Lung (tissue), 11 donors: ENCODE measurements at regions not wholly inside any gene's neighbourhood (a gene's known extent, or its start where the extent isn't known, plus 50 kb on each side); places are given as distances from the start of the nearest gene placed in this dataset.
A peak's percentile ranks its signal among the peaks of the same experiment; 100 is the strongest.

Source experiments
- ATAC-seq: fragments of 200-7000 bp; cut with Tn5 transposase; one replicate; pipeline ENCODE4 v1.9.1; 2020; ENCODE audit warnings: moderate number of reproducible peaks; ENCODE audit not compliant: insufficient read depth, low FRiP score
- DNase-seq, 3 donors: peaks; one replicate each; pipeline ENCODE4 v3.0.0-alpha.2; 2013 to 2017
- H3K27ac ChIP-seq, 2 donors: one replicate each; pipeline ENCODE4 v1.5.1; 2013; ENCODE audit warnings: mild to moderate bottlenecking in 2 of 2, moderate library complexity in 2 of 2, control low read depth in 1 of 2, inconsistent platforms in 1 of 2, low read depth in 1 of 2, low read length in 1 of 2
- H3K27me3 ChIP-seq, 3 donors: one replicate each; pipeline ENCODE4 v1.5.1; 2013; ENCODE audit warnings: low read length in 2 of 3; ENCODE audit not compliant: control insufficient read depth in 3 of 3, insufficient read depth in 3 of 3
- H3K36me3 ChIP-seq, 4 donors: one replicate each; pipeline ENCODE4 v1.5.1; 2013; ENCODE audit warnings: low read length in 4 of 4, mild to moderate bottlenecking in 1 of 4, moderate library complexity in 1 of 4; ENCODE audit not compliant: control insufficient read depth in 4 of 4, insufficient read depth in 4 of 4
- H3K4me1 ChIP-seq, 5 donors: one replicate each; pipeline ENCODE4 v1.5.1; 2013; ENCODE audit warnings: low read length in 5 of 5, mild to moderate bottlenecking in 2 of 5, moderate library complexity in 1 of 5; ENCODE audit not compliant: control insufficient read depth in 5 of 5, insufficient read depth in 5 of 5
- H3K4me3 ChIP-seq: one replicate; pipeline ENCODE4 v1.5.1; 2013; ENCODE audit warnings: mild to moderate bottlenecking, control low read depth, moderate library complexity
- H3K9ac ChIP-seq, 2 donors: one replicate each; pipeline ENCODE4 v1.5.1; 2013; ENCODE audit warnings: low read length in 2 of 2, control low read depth in 1 of 2; ENCODE audit not compliant: insufficient read depth in 1 of 2
- H3K9me3 ChIP-seq, 4 donors: one replicate each; pipeline ENCODE4 v1.5.1; 2013; ENCODE audit warnings: low read length in 3 of 4, mild to moderate bottlenecking in 1 of 4, moderate library complexity in 1 of 4; ENCODE audit not compliant: control insufficient read depth in 4 of 4, insufficient read depth in 3 of 4
- WGBS, 2 donors: extraction: QIAGEN DNeasy Blood & Tissue Kit; methylation state at CpG; one replicate each; pipeline ENCODE4 v1.1.7; 2013; 5-methylcytosine and 5-hydroxymethylcytosine counted together
- TF ChIP-seq, protein P1 (sequence below): IDR thresholded peaks from 2 replicates; pipeline ENCODE4 v1.5.1; 2012; ENCODE audit warnings: mild to moderate bottlenecking; ENCODE audit errors: control extremely low read depth, extremely low read depth
- donor health status: control.
- donor health status: control.
- donor health status: Bipolar disorder and iron deficiency.
- donor health status: healthy.
- donor health status: DM: yes; HTN: yes; CAD: no.

DNA sequence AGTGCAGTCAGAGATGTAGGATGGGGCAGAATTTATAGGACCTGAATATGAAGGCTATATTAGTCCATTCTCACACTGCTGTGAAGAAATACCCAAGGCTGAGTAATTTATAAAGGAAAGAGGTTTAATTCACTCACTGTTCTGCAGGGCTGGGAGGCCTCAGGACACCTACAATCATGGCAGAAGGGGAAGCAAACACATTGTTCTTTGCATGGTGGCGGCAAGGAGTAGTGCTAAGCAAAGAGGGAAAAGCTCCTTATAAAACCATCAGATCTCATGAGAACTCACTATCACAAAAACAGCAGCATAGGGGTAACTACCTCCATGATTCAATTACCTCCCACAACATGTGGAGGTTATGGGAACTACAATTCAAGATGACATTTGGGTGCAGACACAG, 76.8 kb upstream of the MSTN start:
- H3K27ac ChIP-seq: no peak overlapping the region
- WGBS, 2 donors: 97 to 100% methylated on average over 1 of the region's 1 CpG
- ATAC-seq: no peak
- no peaks in the 10 kb centered on the region for H3K36me3 ChIP-seq
- no peak overlapping the region for H3K9ac ChIP-seq
- TF ChIP-seq, protein P1, sequence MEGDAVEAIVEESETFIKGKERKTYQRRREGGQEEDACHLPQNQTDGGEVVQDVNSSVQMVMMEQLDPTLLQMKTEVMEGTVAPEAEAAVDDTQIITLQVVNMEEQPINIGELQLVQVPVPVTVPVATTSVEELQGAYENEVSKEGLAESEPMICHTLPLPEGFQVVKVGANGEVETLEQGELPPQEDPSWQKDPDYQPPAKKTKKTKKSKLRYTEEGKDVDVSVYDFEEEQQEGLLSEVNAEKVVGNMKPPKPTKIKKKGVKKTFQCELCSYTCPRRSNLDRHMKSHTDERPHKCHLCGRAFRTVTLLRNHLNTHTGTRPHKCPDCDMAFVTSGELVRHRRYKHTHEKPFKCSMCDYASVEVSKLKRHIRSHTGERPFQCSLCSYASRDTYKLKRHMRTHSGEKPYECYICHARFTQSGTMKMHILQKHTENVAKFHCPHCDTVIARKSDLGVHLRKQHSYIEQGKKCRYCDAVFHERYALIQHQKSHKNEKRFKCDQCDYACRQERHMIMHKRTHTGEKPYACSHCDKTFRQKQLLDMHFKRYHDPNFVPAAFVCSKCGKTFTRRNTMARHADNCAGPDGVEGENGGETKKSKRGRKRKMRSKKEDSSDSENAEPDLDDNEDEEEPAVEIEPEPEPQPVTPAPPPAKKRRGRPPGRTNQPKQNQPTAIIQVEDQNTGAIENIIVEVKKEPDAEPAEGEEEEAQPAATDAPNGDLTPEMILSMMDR: no peak
- peaks cover 0 to 8% (median 0%) of the 10 kb centered on the region in 4 donors for H3K9me3 ChIP-seq
- no peak for DNase-seq
- no peaks in the 10 kb centered on the region for H3K27me3 ChIP-seq
- no peaks in the 10 kb centered on the region for H3K4me1 ChIP-seq
- no peak overlapping the region for H3K4me3 ChIP-seq

DNA sequence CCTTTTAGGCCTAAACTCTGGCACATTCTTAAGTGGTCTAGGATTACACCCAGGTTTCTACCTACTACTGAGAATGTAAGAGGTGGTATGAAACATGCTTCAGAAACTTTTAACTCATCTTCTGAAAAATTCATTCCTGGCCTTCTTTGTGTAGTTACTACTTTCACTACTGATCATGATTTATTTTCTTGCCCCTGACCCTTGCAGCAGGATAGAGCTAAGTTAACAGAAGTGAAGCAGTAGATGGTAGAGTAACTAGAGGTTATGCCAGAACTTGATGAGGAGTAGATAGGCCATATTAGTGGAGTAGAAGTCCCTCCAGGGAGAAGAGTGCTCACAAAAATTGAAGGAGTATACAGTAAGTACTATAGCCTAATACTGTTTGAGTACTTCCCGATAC, 75.5 kb upstream of the MSTN start:
- Histone ChIP-seq H3K4me3 (no peak overlapping the region), H3K27me3 (no peaks in the 10 kb centered on the region), H3K9ac (no peak overlapping the region), H3K9me3 (peaks cover 0 to 8% (median 1%) of the 10 kb centered on the region in 4 donors), H3K4me1 (no peaks in the 10 kb centered on the region), H3K36me3 (no peaks in the 10 kb centered on the region), H3K27ac (no peak overlapping the region)
- TF ChIP-seq, protein P1: no peak
- 93 to 100% methylated on average over 1 of the region's 1 CpG for WGBS, 2 donors
- ATAC-seq (no peak), DNase-seq (no peak)

DNA sequence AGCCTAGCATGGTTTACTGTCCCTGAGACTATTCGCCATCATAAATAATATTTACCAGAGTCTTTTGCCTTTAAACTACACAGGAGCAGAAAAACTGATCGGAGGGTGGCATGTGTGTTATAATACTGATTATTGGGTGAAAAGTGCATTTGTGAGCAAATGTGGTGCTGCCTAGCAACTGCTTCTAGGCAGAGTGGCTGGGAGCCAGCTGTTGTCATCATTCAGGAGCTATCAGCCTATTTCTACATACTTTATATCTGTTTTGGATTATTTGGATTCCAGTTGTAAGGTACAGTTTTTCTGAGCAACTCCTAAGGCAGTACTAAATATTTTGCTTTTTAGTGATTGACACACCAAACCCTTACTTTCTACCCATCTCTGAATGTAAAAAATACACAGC, 75.0 kb upstream of the MSTN start:
- 90% methylated on average over 2 of the region's 2 CpGs for WGBS, 2 donors
- Histone ChIP-seq H3K27me3 (no peaks in the 10 kb centered on the region), H3K9ac (no peak overlapping the region), H3K9me3 (peaks cover 0 to 8% (median 1%) of the 10 kb centered on the region in 4 donors), H3K4me3 (no peak overlapping the region), H3K36me3 (no peaks in the 10 kb centered on the region), H3K27ac (no peak overlapping the region), H3K4me1 (no peaks in the 10 kb centered on the region)
- peak; percentile 30 to 47 (median 38) for DNase-seq
- TF ChIP-seq, protein P1: no peak
- ATAC-seq: no peak

DNA sequence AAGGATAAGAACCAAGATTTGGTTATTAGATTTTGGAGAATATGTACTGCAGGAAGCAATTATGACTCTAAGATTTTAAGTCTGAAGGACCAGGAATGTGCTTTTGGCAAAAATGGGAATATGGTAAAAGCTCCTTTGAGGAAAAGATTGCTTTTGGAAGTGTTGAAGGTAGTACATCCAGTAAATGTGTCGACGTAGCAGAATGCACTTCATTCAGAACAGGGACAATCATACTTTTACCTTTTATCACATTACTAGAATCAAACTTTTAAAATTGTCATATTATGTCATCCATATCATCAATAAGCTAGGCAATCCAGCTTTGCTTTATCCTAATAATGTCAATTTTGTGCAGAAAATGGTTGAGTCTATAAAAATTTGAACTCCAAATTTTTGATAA, 74.3 kb upstream of the MSTN start:
- Histone ChIP-seq H3K4me3 (no peak overlapping the region), H3K4me1 (no peaks in the 10 kb centered on the region), H3K27ac (no peak overlapping the region), H3K36me3 (no peaks in the 10 kb centered on the region), H3K9ac (no peak overlapping the region), H3K27me3 (no peaks in the 10 kb centered on the region), H3K9me3 (peaks cover 0 to 8% (median 1%) of the 10 kb centered on the region in 4 donors)
- 97 to 98% methylated on average over 2 of the region's 2 CpGs for WGBS, 2 donors
- DNase-seq (no peak), ATAC-seq (no peak)
- TF ChIP-seq, protein P1: no peak
